ENCODE measurements at regions not wholly inside any gene's neighbourhood (a gene's known extent, or its start where the extent isn't known, plus 50 kb on each side); places are given as distances from the start of the nearest gene placed in this dataset.

- Histone ChIP-seq H3K27ac (ENCODE audit: low read depth in 2 of 2, low read length in 1 of 2) (peak overlapping the region in 1 of 2 experiments; percentile 22; a peak in 1 of 4 replicates), H2AFZ (ENCODE audit: low read depth) (no peak overlapping the region), H3K27me3 (ENCODE audit: insufficient read depth) (no peaks in the 10 kb centered on the region), H3K4me1 (ENCODE audit: control insufficient read depth in 1 of 2, insufficient read depth in 2 of 2, low read depth in 1 of 2, low read length in 1 of 2) (peaks cover 0 to 6% of the 10 kb centered on the region in 2 experiments; a peak in 1 of 4 replicates), H3K79me2 (ENCODE audit: insufficient read depth) (no peaks in the 10 kb centered on the region), H3F3A (replicated peaks; ENCODE audit: insufficient read depth) (no peaks in the 10 kb centered on the region), H3K36me3 (replicated peaks in 1 of 2; ENCODE audit: control insufficient read depth in 1 of 2, insufficient read depth in 2 of 2, low read length in 1 of 2) (no peaks in the 10 kb centered on the region), H3K9ac (no peak overlapping the region), H3K4me3 (ENCODE audit: low read depth in 2 of 2, low read length in 1 of 2) (no peak overlapping the region), H3K9me3 (no peaks in the 10 kb centered on the region), H3K4me2 (no peak overlapping the region), H3K9me2 (no peaks in the 10 kb centered on the region), H4K20me1 (ENCODE audit: insufficient read depth) (no peaks in the 10 kb centered on the region)
- 14% methylated on average over 2 of the region's 2 CpGs for WGBS (ENCODE audit: low lambda C conversion rate)
- ChIA-PET CTCF (no interaction called here), POLR2A (no interaction called here)
- no peak for DNase-seq
- no peak for TF ChIP-seq EP300 (IDR thresholded peaks at IDR 0.05; ENCODE audit: borderline replicate concordance in 1 of 2, low read depth in 1 of 2, low read length in 1 of 2)
- no peak for TF ChIP-seq SMC3 (IDR thresholded peaks at IDR 0.05; ENCODE audit: low read depth, low read length)
- no peak for TF ChIP-seq RCOR1 (IDR thresholded peaks at IDR 0.05; ENCODE audit: low read length)
- no peak for TF ChIP-seq CTCF (IDR thresholded peaks at IDR 0.05)
Measured at GRCh38 chrX:20663336-20663735, 396.6 kb upstream of the RPS6KA3 start.

- Histone ChIP-seq H3K9me2 (no peaks in the 10 kb centered on the region), H4K20me1 (ENCODE audit: insufficient read depth) (no peaks in the 10 kb centered on the region), H3K27me3 (ENCODE audit: insufficient read depth) (no peaks in the 10 kb centered on the region), H3K36me3 (replicated peaks in 1 of 2; ENCODE audit: control insufficient read depth in 1 of 2, insufficient read depth in 2 of 2, low read length in 1 of 2) (no peaks in the 10 kb centered on the region), H2AFZ (ENCODE audit: low read depth) (no peak overlapping the region), H3K9ac (no peak overlapping the region), H3K27ac (ENCODE audit: low read depth in 2 of 2, low read length in 1 of 2) (no peak overlapping the region), H3K79me2 (ENCODE audit: insufficient read depth) (no peaks in the 10 kb centered on the region), H3K4me1 (ENCODE audit: control insufficient read depth in 1 of 2, insufficient read depth in 2 of 2, low read depth in 1 of 2, low read length in 1 of 2) (no peaks in the 10 kb centered on the region), H3K4me3 (ENCODE audit: low read depth in 2 of 2, low read length in 1 of 2) (no peak overlapping the region), H3K9me3 (no peaks in the 10 kb centered on the region), H3F3A (replicated peaks; ENCODE audit: insufficient read depth) (no peaks in the 10 kb centered on the region), H3K4me2 (no peak overlapping the region)
- 7% methylated on average over 1 of the region's 1 CpG for WGBS (ENCODE audit: low lambda C conversion rate)
- DNase-seq, result no peak
- no peak for TF ChIP-seq MAX (IDR thresholded peaks at IDR 0.05; ENCODE audit: low read depth)
- no peak for TF ChIP-seq RXRA (IDR thresholded peaks at IDR 0.05; ENCODE audit: borderline replicate concordance, low read depth)
- no peak for TF ChIP-seq SIN3A (IDR thresholded peaks at IDR 0.05; ENCODE audit: borderline replicate concordance, low read depth, low read length)
- TF ChIP-seq CHD2 (IDR thresholded peaks at IDR 0.05; ENCODE audit: low read length, partially characterized antibody), result no peak
- TF ChIP-seq EP300 (IDR thresholded peaks at IDR 0.05; ENCODE audit: borderline replicate concordance in 1 of 2, low read depth in 1 of 2, low read length in 1 of 2), result no peak
- TF ChIP-seq TAF1 (IDR thresholded peaks at IDR 0.05; ENCODE audit: borderline replicate concordance, low read depth, low read length), result no peak
- TF ChIP-seq ELF1 (IDR thresholded peaks at IDR 0.05), result no peak
- TF ChIP-seq IRF3 (IDR thresholded peaks at IDR 0.05; ENCODE audit: low read depth, low read length), result no peak
- no peak for TF ChIP-seq TEAD4 (IDR thresholded peaks at IDR 0.05; ENCODE audit: borderline replicate concordance, insufficient read depth)
- no peak for TF ChIP-seq RCOR1 (IDR thresholded peaks at IDR 0.05; ENCODE audit: low read length)
- TF ChIP-seq USF2 (IDR thresholded peaks at IDR 0.05; ENCODE audit: borderline replicate concordance, low read depth, low read length), result no peak
- TF ChIP-seq SMC3 (IDR thresholded peaks at IDR 0.05; ENCODE audit: low read depth, low read length), result no peak
- TF ChIP-seq EZH2phosphoT487 (IDR thresholded peaks at IDR 0.05; ENCODE audit: borderline replicate concordance, low read depth), result no peak
- TF ChIP-seq FOXM1 (IDR thresholded peaks at IDR 0.05; ENCODE audit: low read depth), result no peak
- TF ChIP-seq FOXJ3 (CRISPR knock-in tag; IDR thresholded peaks at IDR 0.05), result no peak
- no peak for TF ChIP-seq TCF12 (IDR thresholded peaks at IDR 0.05)
- POLR2A ChIA-PET, result no interaction called here
- CTCF ChIA-PET, result no interaction called here
Measured at GRCh38 chrX:20656721-20657120, 390.0 kb upstream of the RPS6KA3 start.
